ENCODE measurements at regions not wholly inside any gene's neighbourhood (a gene's known extent, or its start where the extent isn't known, plus 50 kb on each side); places are given as distances from the start of the nearest gene placed in this dataset.

DNA sequence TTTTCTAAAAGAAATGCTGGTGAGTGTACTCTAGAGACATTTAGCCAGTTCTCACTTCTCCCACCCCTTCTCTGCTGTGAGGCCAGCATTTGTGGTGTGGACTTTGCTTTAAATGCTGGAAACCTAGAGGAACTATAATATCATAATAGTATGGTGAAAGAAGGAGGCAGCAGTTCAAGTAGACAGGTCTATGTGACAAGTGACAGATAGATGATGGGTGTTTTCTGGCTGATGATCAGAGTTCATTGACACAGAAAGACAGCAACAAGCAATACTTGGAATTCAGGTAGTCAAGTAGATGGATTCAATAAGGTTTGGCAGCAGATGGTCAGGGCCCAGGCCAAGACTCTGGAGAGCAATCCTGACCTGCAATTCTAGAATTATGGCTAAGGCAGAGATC, 317.5 kb downstream of the PCDH7 start:
- no peaks in the 10 kb centered on the region for H3K9me3 ChIP-seq
- intact Hi-C loops (cut with DNase I), result no loop called here
- H3K27me3 ChIP-seq, result no peaks in the 10 kb centered on the region
- no peak overlapping the region for H3K4me3 ChIP-seq
- TF ChIP-seq, protein P1, sequence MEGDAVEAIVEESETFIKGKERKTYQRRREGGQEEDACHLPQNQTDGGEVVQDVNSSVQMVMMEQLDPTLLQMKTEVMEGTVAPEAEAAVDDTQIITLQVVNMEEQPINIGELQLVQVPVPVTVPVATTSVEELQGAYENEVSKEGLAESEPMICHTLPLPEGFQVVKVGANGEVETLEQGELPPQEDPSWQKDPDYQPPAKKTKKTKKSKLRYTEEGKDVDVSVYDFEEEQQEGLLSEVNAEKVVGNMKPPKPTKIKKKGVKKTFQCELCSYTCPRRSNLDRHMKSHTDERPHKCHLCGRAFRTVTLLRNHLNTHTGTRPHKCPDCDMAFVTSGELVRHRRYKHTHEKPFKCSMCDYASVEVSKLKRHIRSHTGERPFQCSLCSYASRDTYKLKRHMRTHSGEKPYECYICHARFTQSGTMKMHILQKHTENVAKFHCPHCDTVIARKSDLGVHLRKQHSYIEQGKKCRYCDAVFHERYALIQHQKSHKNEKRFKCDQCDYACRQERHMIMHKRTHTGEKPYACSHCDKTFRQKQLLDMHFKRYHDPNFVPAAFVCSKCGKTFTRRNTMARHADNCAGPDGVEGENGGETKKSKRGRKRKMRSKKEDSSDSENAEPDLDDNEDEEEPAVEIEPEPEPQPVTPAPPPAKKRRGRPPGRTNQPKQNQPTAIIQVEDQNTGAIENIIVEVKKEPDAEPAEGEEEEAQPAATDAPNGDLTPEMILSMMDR (IDR thresholded peaks at IDR 0.05), result no peak
- ATAC-seq (no peak), DNase-seq (no peak)
- H3K4me1 ChIP-seq, result no peaks in the 10 kb centered on the region
- no peak overlapping the region for H3K27ac ChIP-seq
- no peaks in the 10 kb centered on the region for H3K36me3 ChIP-seq

DNA sequence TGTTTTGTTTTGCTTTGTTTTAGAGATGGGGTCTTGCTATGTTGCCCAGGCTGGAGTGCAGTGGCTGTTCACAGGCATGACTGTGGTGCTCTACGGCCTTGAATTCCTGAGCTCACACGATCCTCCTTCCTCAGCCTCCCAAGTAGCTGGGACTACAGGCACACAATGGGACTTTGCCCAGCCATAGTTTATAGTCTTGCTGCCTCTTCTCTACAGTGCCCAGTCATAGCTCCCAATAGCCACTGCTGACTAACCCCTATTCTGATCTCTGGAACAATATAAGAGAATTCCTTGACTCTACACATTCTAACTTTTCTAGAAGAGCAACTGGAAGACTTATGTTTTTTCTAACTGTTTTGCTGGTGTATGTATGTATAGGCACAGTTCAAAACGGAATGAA, 319.2 kb downstream of the PCDH7 start:
- Histone ChIP-seq H3K9me3 (no peaks in the 10 kb centered on the region), H3K4me3 (no peak overlapping the region), H3K27me3 (no peaks in the 10 kb centered on the region), H3K36me3 (no peaks in the 10 kb centered on the region), H3K27ac (no peak overlapping the region), H3K4me1 (no peaks in the 10 kb centered on the region)
- TF ChIP-seq, protein P1 (IDR thresholded peaks at IDR 0.05), result no peak
- intact Hi-C loops (cut with DNase I), result no loop called here
- ATAC-seq (no peak), DNase-seq (no peak)

DNA sequence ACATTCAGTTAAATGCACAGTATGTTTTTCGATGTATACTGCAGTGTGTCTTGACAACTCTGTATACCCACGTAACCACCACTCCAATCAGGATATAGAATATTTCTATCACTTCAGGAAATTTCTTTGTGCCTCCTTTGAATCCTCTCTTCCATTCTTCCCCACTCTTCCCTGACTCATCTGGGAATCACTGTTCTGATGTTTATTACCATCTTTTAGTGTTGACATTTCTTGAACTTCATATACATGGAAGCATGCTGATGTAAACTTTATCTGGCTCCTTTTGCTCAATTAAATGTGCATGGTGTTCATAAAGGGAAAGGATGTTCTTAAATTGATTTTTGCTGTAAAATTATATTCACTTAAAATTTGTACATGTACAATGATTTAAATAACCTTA, 319.9 kb downstream of the PCDH7 start:
- intact Hi-C loops (cut with DNase I), result no loop called here
- Histone ChIP-seq H3K4me3 (no peak overlapping the region), H3K27me3 (no peaks in the 10 kb centered on the region), H3K9me3 (no peaks in the 10 kb centered on the region), H3K36me3 (no peaks in the 10 kb centered on the region), H3K4me1 (no peaks in the 10 kb centered on the region), H3K27ac (no peak overlapping the region)
- no peak for ATAC-seq
- DNase-seq, result no peak
- TF ChIP-seq, protein P1 (IDR thresholded peaks at IDR 0.05), result no peak

DNA sequence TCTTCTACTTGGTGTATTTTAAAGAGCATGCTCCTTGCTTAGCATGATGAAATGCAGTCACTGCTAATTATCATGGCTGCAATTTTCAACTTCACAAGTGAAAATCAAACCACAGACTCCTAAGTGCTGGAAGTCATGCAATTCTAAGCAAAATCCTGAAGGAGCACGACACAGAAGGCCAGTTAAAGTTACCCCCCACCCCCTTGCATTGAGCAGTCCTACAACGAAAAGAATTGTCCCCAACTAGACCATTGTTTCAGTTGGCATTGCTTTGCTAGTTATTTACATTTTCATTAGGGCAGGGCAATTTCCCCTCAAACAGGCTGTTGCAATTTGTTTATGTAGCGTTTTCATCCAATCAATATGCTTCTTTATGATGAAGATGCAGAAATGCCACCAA, 321.2 kb downstream of the PCDH7 start:
- no peaks in the 10 kb centered on the region for H3K4me1 ChIP-seq
- TF ChIP-seq, protein P1 (IDR thresholded peaks at IDR 0.05), result no peak

DNA sequence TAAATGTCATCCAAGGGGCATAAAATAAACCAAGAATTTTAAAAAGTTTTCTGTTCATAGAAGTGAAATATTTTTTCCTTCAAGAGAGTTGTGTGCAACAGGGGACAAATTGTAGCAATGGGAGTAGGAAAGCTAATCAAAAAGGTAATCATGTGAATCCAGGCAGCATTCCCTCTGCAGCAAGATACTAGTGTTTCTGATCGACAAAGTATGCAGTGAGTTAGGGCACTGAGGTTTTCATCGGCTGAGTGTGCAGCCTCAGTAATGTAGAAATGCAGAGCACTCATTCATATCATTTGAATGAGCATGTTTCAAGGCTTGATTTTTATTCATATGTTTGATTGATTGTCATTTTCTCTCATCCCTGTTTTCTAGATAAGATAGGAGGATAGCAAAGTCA, 321.7 kb downstream of the PCDH7 start:
- H3K4me3 ChIP-seq, result no peak overlapping the region
- H3K27me3 ChIP-seq, result no peaks in the 10 kb centered on the region
- ATAC-seq (no peak), DNase-seq (no peak)
- H3K27ac ChIP-seq, result no peak overlapping the region
- TF ChIP-seq, protein P1 (IDR thresholded peaks at IDR 0.05), result no peak
- H3K9me3 ChIP-seq, result no peaks in the 10 kb centered on the region
- no peaks in the 10 kb centered on the region for H3K4me1 ChIP-seq
- intact Hi-C loops (cut with DNase I), result no loop called here
- no peaks in the 10 kb centered on the region for H3K36me3 ChIP-seq

More for the DNA sequence above, 321.2 kb downstream of the PCDH7 start:
- intact Hi-C loops (cut with DNase I), result no loop called here
- ATAC-seq (no peak), DNase-seq (no peak)
- no peak overlapping the region for H3K27ac ChIP-seq
- H3K9me3 ChIP-seq, result no peaks in the 10 kb centered on the region
- H3K27me3 ChIP-seq, result no peaks in the 10 kb centered on the region
- no peak overlapping the region for H3K4me3 ChIP-seq
- no peaks in the 10 kb centered on the region for H3K36me3 ChIP-seq

DNA sequence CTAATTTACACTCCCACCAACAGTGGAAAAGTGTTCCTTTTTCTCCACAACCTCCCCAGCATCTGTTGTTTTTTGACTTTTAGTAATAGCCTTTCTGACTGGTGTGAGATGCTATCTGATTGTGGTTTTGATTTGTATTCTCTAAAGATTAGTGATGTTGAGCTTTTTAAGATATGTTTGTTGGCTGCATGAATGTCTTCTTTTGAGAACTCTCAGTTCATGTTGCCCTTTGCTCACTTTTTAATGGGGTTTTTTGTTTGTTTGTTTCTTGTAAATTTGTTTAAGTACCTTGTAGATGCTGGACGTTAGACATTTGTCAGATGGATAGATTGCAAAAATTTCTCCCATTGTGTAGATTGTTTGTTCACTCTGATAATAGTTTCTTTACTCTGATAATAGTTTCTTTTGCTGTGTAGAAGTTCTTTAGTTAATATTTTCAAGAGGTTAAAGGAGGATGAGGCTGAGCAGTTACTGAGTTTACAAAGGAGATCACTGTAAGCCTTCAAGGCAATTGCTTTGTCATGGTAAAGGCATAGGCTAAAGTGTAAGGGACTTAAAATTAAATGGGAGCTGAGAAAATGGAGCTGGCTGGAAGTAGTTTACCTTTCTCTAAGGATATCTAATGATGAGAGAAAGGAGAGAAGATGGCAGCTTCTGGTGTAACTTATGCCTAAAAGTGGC, 323.4 kb downstream of the PCDH7 start:
- no peak for ATAC-seq
- H3K4me3 ChIP-seq, result no peak overlapping the region
- no peaks in the 10 kb centered on the region for H3K4me1 ChIP-seq
- H3K9me3 ChIP-seq, result no peaks in the 10 kb centered on the region
- TF ChIP-seq, protein P1 (IDR thresholded peaks at IDR 0.05), result no peak
- intact Hi-C loops (cut with DNase I), result no loop called here
- no peaks in the 10 kb centered on the region for H3K36me3 ChIP-seq
- no peak for DNase-seq
- H3K27ac ChIP-seq, result no peak overlapping the region
- no peaks in the 10 kb centered on the region for H3K27me3 ChIP-seq
